Naive thymus-derived CD8-positive, alpha-beta T cell (primary cell): ENCODE measurements at regions not wholly inside any gene's neighbourhood (a gene's known extent, or its start where the extent isn't known, plus 50 kb on each side); places are given as distances from the start of the nearest gene placed in this dataset.

Experiments
- ATAC-seq, 2 donors: fragments of 150-1000 bp; cut with Tn5 transposase in 1 of 2; sonication (Bioruptor Pico), chemical (Tn5 transposase) in 1 of 2; 1 replicate in 1 of 2; 2 replicates in 1 of 2; pipeline ENCODE4 v1.10.0; 2021; ENCODE audit warnings: mild to moderate bottlenecking in 2 of 2, moderate library complexity in 2 of 2
- POLR2A ChIA-PET: fragments of 350-600 bp; sonication (Branson Sonifier 250); formaldehyde crosslinking; loops from one replicate; lab custom pipeline; 2021; ENCODE audit warnings: antibody characterized with exemption; lab: Charles Lee
- DNase-seq, 10 donors: peaks; one replicate each; pipeline versions ENCODE4 v3.0.0 to v3.0.0-alpha.2; 2020 to 2022
- H3K27ac Mint-ChIP-seq, 10 donors: one replicate each; pipeline ENCODE4 v1.8.0; 2020 to 2022; ENCODE audit warnings: mild to moderate bottlenecking in 10 of 10, mixed read lengths in 10 of 10, moderate library complexity in 4 of 10, inconsistent platforms in 1 of 10
- H3K27me3 Mint-ChIP-seq, 5 donors: one replicate each; pipeline ENCODE4 v1.8.0; 2021 to 2022; ENCODE audit warnings: mixed read lengths in 5 of 5
- H3K36me3 Mint-ChIP-seq, 3 donors: one replicate each; pipeline ENCODE4 v1.8.0; 2020 to 2022; ENCODE audit warnings: mixed read lengths in 3 of 3, mild to moderate bottlenecking in 2 of 3, inconsistent platforms in 1 of 3
- H3K4me1 Mint-ChIP-seq, 4 donors: one replicate each; pipeline ENCODE4 v1.8.0; 2021 to 2022; ENCODE audit warnings: mixed read lengths in 4 of 4
- H3K4me3 Mint-ChIP-seq, 10 donors: one replicate each; pipeline ENCODE4 v1.8.0; 2020 to 2022; ENCODE audit warnings: mild to moderate bottlenecking in 10 of 10, mixed read lengths in 10 of 10, moderate library complexity in 6 of 10, inconsistent platforms in 1 of 10
- H3K9me3 Mint-ChIP-seq, 9 donors: one replicate each; pipeline ENCODE4 v1.8.0; 2020 to 2022; ENCODE audit warnings: mixed read lengths in 9 of 9, mild to moderate bottlenecking in 3 of 9, inconsistent platforms in 1 of 9, moderate library complexity in 1 of 9

DNA sequence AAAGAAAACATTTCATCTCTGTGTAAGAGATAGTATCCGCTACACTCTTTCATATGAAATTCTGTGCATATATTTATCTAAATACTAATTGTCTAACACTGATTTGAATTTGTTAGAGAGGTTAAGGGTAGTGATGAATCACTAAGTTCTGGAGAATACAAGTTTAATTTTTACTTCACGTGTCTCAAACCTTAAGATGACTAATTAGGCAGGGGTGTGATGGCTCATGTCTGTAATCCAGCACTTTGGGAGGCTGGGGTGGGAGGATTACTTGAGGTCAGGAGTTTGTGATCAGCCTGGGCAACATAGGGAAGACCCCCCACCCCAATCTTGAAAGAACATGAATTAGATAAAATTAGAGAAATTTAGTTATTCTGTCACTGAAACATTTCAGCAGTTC is 2241.9 kb downstream of the PCDH7 start:
- POLR2A ChIA-PET, result no interaction called here
- no peak for ATAC-seq
- H3K36me3 Mint-ChIP-seq, result no peaks in the 10 kb centered on the region
- H3K27me3 Mint-ChIP-seq, result no peaks in the 10 kb centered on the region
- H3K4me3 Mint-ChIP-seq, result no peak overlapping the region
- H3K9me3 Mint-ChIP-seq, result peaks cover 0 to 18% (median 5%) of the 10 kb centered on the region in 9 donors
- H3K4me1 Mint-ChIP-seq, result no peaks in the 10 kb centered on the region
- no peak for DNase-seq
- no peak overlapping the region for H3K27ac Mint-ChIP-seq

DNA sequence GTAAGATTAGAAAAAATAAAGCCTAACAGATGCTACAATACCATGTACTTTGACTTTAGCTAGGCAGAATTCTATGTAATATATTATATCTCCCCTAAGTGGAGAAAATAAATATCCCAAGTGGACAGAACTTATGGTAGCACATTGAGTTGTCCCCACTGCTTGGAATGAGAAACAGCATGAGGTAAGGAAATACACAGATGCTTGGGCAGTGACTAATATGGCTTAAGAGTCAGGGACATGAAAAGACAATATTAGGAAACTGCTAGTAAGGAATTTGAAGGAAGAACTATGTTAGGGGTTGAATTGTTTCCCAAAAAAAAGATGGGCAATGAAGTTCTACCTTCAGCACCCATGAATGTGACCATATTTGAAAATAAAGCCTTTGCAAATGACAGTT is 2265.1 kb downstream of the PCDH7 start:
- no peak for DNase-seq
- no peak for ATAC-seq
- POLR2A ChIA-PET, result no interaction called here
- H3K27ac Mint-ChIP-seq, result no peak overlapping the region
- H3K9me3 Mint-ChIP-seq, result peaks cover 0 to 19% (median 6%) of the 10 kb centered on the region in 9 donors
- no peaks in the 10 kb centered on the region for H3K27me3 Mint-ChIP-seq
- H3K4me3 Mint-ChIP-seq, result no peak overlapping the region
- no peaks in the 10 kb centered on the region for H3K4me1 Mint-ChIP-seq
- no peaks in the 10 kb centered on the region for H3K36me3 Mint-ChIP-seq

DNA sequence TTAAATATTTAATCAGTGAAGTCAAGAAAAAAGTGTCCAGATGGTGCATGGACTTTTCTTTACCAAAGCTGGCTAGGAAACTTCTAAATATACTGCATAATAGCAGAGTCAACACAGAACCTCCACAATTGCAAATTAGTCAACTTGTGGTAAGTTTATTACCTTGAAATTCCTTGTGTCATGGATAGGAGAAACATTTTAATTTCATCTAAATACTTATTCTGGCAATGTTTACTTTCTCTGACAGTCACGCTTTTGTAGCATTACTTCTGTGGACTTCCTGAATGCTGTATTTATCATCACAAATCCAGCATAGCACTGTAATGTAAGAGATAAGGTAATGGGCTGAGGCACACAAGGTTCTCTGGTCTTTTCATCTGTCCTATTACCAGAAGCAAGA is 2266.1 kb downstream of the PCDH7 start:
- H3K4me3 Mint-ChIP-seq, result no peak overlapping the region
- no peaks in the 10 kb centered on the region for H3K27me3 Mint-ChIP-seq
- H3K36me3 Mint-ChIP-seq, result no peaks in the 10 kb centered on the region
- POLR2A ChIA-PET, result no interaction called here
- peaks cover 0 to 14% (median 2%) of the 10 kb centered on the region in 9 donors for H3K9me3 Mint-ChIP-seq
- H3K27ac Mint-ChIP-seq, result no peak overlapping the region
- ATAC-seq, result no peak
- no peaks in the 10 kb centered on the region for H3K4me1 Mint-ChIP-seq
- no peak for DNase-seq

DNA sequence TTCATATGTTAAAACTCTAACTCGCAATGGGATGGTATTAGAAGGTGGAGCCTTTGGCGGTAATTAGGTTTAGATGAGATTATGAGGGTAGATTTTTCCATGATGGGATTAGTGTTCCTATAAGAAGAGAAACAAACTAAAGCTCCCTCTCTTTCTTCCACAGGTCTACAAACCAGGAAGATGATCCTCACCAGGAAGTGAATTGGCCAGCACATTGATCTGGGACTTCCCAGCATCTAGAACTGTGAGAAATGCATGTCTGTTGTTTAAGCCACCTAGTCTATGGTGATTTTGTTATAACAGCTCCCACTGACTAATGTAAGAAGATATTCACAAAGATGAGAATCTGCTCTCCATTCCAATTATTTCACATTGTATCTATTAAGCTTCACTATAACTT is 2266.9 kb downstream of the PCDH7 start:
- H3K27me3 Mint-ChIP-seq, result no peaks in the 10 kb centered on the region
- no peaks in the 10 kb centered on the region for H3K4me1 Mint-ChIP-seq
- no peak overlapping the region for H3K4me3 Mint-ChIP-seq
- no peaks in the 10 kb centered on the region for H3K36me3 Mint-ChIP-seq
- DNase-seq, result no peak
- H3K9me3 Mint-ChIP-seq, result peaks cover 0 to 14% (median 0%) of the 10 kb centered on the region in 9 donors
- no peak overlapping the region for H3K27ac Mint-ChIP-seq
- POLR2A ChIA-PET, result no interaction called here
- no peak for ATAC-seq

DNA sequence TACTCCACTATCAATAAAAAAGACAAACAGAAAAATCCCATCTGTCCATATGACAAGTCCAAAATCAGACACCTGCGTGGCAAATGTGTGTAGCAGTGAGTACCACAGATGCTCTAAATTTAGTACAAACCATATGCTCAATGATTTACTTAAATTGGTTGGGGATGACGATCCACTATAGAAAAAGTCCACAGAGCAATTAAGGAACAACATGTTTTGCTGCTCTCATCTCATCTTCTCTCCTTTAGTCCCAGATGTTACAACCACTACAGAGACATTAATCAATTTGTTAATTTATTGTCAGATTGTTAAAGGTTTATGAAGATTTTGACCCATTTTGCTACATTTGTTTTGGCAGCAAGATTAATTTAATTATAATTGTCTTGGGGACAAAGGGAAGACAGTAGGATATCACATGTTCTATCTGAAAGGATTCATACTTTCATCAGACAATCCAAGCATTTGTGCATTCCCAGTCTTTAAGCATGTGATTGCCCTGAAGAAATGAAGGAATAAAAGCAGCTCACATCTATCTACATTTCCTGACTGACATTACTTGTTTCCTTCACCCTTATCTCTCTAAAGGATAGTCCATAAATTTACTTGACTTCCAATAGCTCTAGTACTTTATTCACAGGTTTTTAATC is 2268.1 kb downstream of the PCDH7 start:
- Mint-ChIP-seq H3K27me3 (no peaks in the 10 kb centered on the region), H3K36me3 (no peaks in the 10 kb centered on the region), H3K9me3 (peaks cover 0 to 10% (median 1%) of the 10 kb centered on the region in 9 donors), H3K27ac (no peak overlapping the region), H3K4me3 (no peak overlapping the region), H3K4me1 (no peaks in the 10 kb centered on the region)
- POLR2A ChIA-PET, result no interaction called here
- no peak for ATAC-seq
- DNase-seq, result no peak

DNA sequence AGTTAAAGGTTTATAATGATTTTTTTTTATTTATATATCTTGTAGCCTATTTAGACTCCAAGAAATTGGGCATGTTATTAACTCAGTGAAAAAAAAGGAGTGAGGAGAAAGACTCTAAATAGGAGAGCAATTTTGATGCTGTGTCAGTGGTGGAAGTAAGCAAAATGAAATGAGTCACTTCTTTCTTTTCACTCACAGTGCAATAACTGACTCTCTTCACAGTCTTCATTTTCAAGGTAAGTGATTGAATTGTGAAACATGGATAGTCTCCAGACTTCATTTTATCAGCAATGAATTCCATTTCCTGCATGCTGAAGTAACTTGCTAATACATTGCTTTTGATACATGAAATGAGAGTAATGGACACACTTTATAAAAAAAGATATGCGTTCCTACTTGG is 2271.5 kb downstream of the PCDH7 start:
- Mint-ChIP-seq H3K27ac (no peak overlapping the region), H3K36me3 (no peaks in the 10 kb centered on the region), H3K4me3 (no peak overlapping the region), H3K27me3 (no peaks in the 10 kb centered on the region), H3K4me1 (no peaks in the 10 kb centered on the region), H3K9me3 (peaks cover 0 to 13% (median 1%) of the 10 kb centered on the region in 9 donors)
- POLR2A ChIA-PET, result no interaction called here
- ATAC-seq (no peak), DNase-seq (no peak)

DNA sequence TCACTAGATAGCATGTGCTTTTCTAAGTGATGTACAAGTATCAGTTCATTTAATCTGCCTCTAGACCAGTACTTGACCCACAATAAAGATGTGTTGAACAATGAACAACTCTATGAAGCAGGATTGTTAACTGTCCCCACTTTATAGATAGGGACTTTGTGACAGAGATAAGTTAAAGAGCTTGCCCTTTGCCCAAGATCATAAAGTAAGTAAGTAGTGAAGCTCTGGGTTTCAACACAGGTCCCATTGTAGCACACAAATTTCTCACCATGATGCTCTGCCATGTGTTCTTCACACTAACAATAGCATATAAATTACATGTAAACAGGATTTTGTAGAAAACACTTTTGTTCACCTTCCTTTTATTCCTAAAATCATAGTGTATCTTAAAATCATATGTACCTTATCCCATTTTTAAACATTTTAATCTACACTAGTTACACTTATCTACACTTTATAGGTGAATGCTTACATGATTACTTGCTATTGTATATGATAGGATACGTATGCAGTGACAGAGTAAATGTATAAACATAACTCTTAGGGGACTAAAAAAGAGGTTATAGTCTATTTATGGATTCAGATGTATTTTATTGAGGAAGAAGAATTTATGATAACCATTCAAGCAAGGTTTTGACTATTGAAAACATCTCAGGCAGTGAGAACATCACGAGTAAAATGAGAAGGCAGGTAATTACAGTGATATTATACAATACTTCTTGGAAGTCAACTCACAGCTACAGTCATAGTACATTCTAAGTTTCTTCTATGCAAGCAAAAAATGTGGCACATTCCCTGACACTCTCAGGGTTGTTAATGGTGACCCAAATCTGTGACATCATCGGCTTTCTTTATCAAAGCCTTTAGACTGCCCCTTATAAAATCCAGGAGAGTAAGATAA is 2275.1 kb downstream of the PCDH7 start:
- Mint-ChIP-seq H3K9me3 (peaks cover 0 to 19% (median 6%) of the 10 kb centered on the region in 9 donors), H3K4me1 (no peaks in the 10 kb centered on the region), H3K27ac (no peak overlapping the region), H3K4me3 (no peak overlapping the region), H3K27me3 (no peaks in the 10 kb centered on the region), H3K36me3 (no peaks in the 10 kb centered on the region)
- no peak for DNase-seq
- no peak for ATAC-seq
- POLR2A ChIA-PET, result no interaction called here

DNA sequence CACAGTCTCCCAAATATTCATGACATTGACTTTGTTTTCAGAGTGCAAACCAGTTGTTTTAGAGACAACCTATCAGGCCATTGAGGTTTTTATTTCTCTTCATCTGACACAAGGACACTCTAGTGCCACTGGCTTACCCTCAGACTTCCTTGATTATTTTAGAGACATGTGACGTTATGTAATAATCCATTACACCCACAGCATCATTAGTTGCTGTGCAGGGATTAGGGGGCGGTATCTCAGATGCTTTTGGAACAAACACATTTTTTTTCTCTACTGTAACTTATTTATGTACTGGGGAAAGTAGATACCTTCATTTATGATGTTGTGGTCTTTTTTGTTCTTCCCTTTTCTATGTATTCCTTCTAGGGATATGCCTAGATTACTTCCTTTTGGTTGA is 2293.1 kb downstream of the PCDH7 start:
- H3K36me3 Mint-ChIP-seq, result no peaks in the 10 kb centered on the region
- no peak overlapping the region for H3K27ac Mint-ChIP-seq
- H3K4me1 Mint-ChIP-seq, result no peaks in the 10 kb centered on the region
- no peak overlapping the region for H3K4me3 Mint-ChIP-seq
- DNase-seq, result no peak
- H3K9me3 Mint-ChIP-seq, result peaks cover 4 to 35% (median 17%) of the 10 kb centered on the region in 9 donors
- H3K27me3 Mint-ChIP-seq, result no peaks in the 10 kb centered on the region
- POLR2A ChIA-PET, result no interaction called here
- ATAC-seq, result no peak

DNA sequence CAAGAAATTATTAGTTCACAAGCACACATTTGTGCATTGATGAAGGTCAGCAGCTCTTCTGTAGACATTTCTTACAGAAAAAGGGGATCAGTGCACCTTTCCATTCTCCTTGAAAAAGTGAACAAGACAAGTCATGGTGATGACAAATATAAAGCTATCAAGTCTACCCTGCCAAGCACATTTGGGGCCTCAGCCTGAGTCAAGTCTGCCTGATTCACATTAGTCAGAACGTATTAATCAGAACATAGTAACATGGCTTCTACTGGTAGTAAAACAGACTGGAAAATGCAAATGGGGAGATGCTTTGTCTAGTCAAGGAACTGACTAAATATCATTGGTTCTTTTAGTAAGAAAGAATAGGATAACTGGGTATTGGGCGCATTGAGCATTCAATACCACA is 2305.1 kb downstream of the PCDH7 start:
- H3K4me1 Mint-ChIP-seq, result no peaks in the 10 kb centered on the region
- no peak overlapping the region for H3K27ac Mint-ChIP-seq
- H3K9me3 Mint-ChIP-seq, result peaks cover 0 to 5% (median 0%) of the 10 kb centered on the region in 9 donors
- DNase-seq (no peak), ATAC-seq (no peak)
- H3K4me3 Mint-ChIP-seq, result no peak overlapping the region
- POLR2A ChIA-PET, result no interaction called here
- no peaks in the 10 kb centered on the region for H3K27me3 Mint-ChIP-seq
- no peaks in the 10 kb centered on the region for H3K36me3 Mint-ChIP-seq

DNA sequence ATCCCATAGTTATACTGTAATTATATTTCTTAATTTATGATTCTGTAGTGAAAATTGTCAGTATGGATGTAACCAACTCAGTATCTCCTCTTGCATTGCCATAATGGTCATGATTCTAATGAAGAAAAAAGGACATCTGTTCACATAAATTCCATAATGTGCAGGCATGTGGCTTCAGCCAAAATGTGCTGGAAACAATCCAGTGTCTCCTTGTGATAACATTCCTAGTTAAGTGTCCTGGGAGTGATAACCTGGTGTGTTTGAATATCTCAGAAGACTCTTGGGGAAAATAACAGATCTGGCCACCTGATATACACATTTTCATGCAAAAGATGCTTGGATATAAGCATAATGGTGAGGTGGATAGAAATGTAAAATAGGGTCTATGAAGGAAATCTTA is 2309.8 kb downstream of the PCDH7 start:
- Mint-ChIP-seq H3K4me1 (no peaks in the 10 kb centered on the region), H3K27ac (no peak overlapping the region), H3K9me3 (peaks cover 0 to 7% (median 2%) of the 10 kb centered on the region in 9 donors), H3K4me3 (no peak overlapping the region), H3K36me3 (no peaks in the 10 kb centered on the region), H3K27me3 (no peaks in the 10 kb centered on the region)
- ATAC-seq, result no peak
- POLR2A ChIA-PET, result no interaction called here
- DNase-seq, result no peak

DNA sequence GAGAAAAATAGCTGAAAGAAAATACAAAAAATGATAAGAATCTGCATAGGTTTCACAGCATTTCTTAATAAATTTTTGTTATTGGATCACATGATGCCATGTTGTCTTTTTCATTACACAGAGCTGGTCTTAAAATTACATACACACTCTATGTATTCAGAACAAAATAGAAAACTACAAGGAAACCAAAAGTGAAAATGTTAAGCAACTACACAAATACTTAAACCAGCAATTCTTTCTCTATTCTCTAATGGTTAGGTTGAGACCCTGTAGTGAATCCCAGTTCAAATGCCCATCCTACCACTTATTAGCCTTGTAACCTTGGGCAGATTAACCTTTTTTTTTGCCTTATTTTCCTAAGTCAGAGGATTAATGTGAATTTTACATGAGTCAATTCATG is 2311.2 kb downstream of the PCDH7 start:
- no peaks in the 10 kb centered on the region for H3K27me3 Mint-ChIP-seq
- POLR2A ChIA-PET, result no interaction called here
- ATAC-seq (no peak), DNase-seq (no peak)
- H3K4me3 Mint-ChIP-seq, result no peak overlapping the region
- no peak overlapping the region for H3K27ac Mint-ChIP-seq
- no peaks in the 10 kb centered on the region for H3K36me3 Mint-ChIP-seq
- H3K4me1 Mint-ChIP-seq, result no peaks in the 10 kb centered on the region
- H3K9me3 Mint-ChIP-seq, result peaks cover 0 to 15% (median 6%) of the 10 kb centered on the region in 9 donors

DNA sequence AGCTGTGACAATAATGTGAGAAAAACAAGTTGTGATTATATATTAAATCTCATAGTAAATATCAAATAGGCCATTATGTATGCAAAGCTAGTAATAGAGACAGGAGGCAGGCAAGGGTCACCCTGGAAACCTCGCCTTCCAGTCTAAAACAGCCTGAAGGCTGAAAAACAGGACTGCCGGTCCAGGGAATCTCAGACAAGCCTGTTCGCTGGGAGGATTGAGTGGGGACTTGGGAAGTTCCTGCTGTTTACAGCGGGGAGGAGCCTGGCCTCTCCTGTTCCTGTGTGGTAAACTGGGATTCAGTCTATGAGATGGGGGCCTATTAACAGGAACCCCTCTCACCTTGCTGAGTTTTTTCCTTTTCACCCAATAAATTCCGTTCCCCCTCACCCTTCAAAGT is 2317.3 kb downstream of the PCDH7 start:
- POLR2A ChIA-PET, result no interaction called here
- H3K9me3 Mint-ChIP-seq, result peaks cover 0 to 20% (median 6%) of the 10 kb centered on the region in 9 donors
- no peak overlapping the region for H3K4me3 Mint-ChIP-seq
- no peaks in the 10 kb centered on the region for H3K36me3 Mint-ChIP-seq
- no peak overlapping the region for H3K27ac Mint-ChIP-seq
- no peaks in the 10 kb centered on the region for H3K4me1 Mint-ChIP-seq
- H3K27me3 Mint-ChIP-seq, result no peaks in the 10 kb centered on the region
- no peak for DNase-seq
- no peak for ATAC-seq

DNA sequence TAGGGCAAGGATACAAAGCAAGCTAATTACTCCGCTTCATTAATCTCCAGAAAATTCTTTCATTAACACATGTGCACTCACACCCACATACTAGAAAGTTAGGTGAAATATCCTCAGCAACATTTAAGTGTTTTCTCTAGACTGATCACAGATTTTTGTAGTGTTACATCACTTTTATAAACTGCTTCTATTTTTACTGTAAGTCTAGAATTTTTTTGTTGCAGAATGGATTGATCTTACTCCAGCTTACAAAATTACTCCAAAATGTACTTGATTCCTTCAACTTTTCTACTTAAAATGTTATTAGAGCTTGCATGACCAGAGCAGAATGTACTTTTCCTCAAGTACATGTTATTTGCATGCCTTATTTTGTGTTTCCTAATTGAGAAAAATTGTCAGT is 2325.2 kb downstream of the PCDH7 start:
- Mint-ChIP-seq H3K4me1 (no peaks in the 10 kb centered on the region), H3K4me3 (no peak overlapping the region), H3K9me3 (peaks cover 0 to 18% (median 2%) of the 10 kb centered on the region in 9 donors), H3K27me3 (no peaks in the 10 kb centered on the region), H3K36me3 (no peaks in the 10 kb centered on the region), H3K27ac (no peak overlapping the region)
- ATAC-seq, result no peak
- DNase-seq, result no peak
- POLR2A ChIA-PET, result no interaction called here
